Fibroblast of villous mesenchyme (primary cell): ENCODE measurements at regions not wholly inside any gene's neighbourhood (a gene's known extent, or its start where the extent isn't known, plus 50 kb on each side); places are given as distances from the start of the nearest gene placed in this dataset.
"Not testable (repeated sequence)": the region's sequence is repeated elsewhere in the genome, so short reads cannot be mapped to it uniquely, and the experiment has no call there.

Experiments
- DNase-seq: peaks from one replicate; pipeline ENCODE4 v3.0.0-alpha.2; 2010; ENCODE audit warnings: low read depth
- H3K4me3 ChIP-seq: 2 replicates; pipeline ENCODE4 v1.5.1; 2011; ENCODE audit warnings: low read depth, mild to moderate bottlenecking, low read length
- CTCF ChIP-seq: IDR thresholded peaks from 2 replicates; pipeline ENCODE4 v1.5.1; 2012; ENCODE audit warnings: low read depth, mild to moderate bottlenecking, low read length; ENCODE audit not compliant: insufficient read depth

GRCh38 chr7:53111031-53111430, 75.6 kb downstream of the POM121L12 start:
- H3K4me3 ChIP-seq: no peak overlapping the region
- no peak for DNase-seq
- no peak for TF ChIP-seq CTCF

GRCh38 chr7:53113424-53113823, 78.0 kb downstream of the POM121L12 start:
- no peak for TF ChIP-seq CTCF
- H3K4me3 ChIP-seq: no peak overlapping the region
- DNase-seq: no peak

- TF ChIP-seq CTCF: no peak
- no peak for DNase-seq
- H3K4me3 ChIP-seq: no peak overlapping the region
These were observed 84.1 kb downstream of the POM121L12 start for GRCh38 chr7:53119514-53119941.

- H3K4me3 ChIP-seq: no peak overlapping the region
- TF ChIP-seq CTCF: no peak
- DNase-seq: no peak
These were observed 85.9 kb downstream of the POM121L12 start for GRCh38 chr7:53121374-53121773.

- TF ChIP-seq CTCF: no peak
- no peak for DNase-seq
- H3K4me3 ChIP-seq: no peak overlapping the region
These were observed 96.3 kb downstream of the POM121L12 start for GRCh38 chr7:53131697-53132096.

GRCh38 chr7:53151496-53151895, 116.1 kb downstream of the POM121L12 start:
- H3K4me3 ChIP-seq: no peak overlapping the region
- no peak for DNase-seq
- no peak for TF ChIP-seq CTCF

- H3K4me3 ChIP-seq, DNase-seq: not testable (repeated sequence)
These were observed 151.8 kb downstream of the POM121L12 start for GRCh38 chr7:53187184-53187583.
